AG10803 (cell line): ENCODE measurements at regions not wholly inside any gene's neighbourhood (a gene's known extent, or its start where the extent isn't known, plus 50 kb on each side); places are given as distances from the start of the nearest gene placed in this dataset.
"Not testable (repeated sequence)": the region's sequence is repeated elsewhere in the genome, so short reads cannot be mapped to it uniquely, and the experiment has no call there.

Source experiments
- DNase-seq: peaks from one replicate; pipeline ENCODE4 v3.0.0; 2010; ENCODE audit warnings: low read depth
- H3K4me3 ChIP-seq: 2 replicates; pipeline ENCODE4 v1.5.1; 2011; ENCODE audit warnings: mild to moderate bottlenecking, low read length, control low read depth
- CTCF ChIP-seq: conservative IDR thresholded peaks from 2 replicates; pipeline ENCODE4 v1.5.1; 2011; ENCODE audit warnings: mild to moderate bottlenecking, low read length, control low read depth, inconsistent platforms

- no peak for TF ChIP-seq CTCF
- no peak overlapping the region for H3K4me3 ChIP-seq
- no peak for DNase-seq
Observed at GRCh38 chr6:11934638-11935037, 77.5 kb upstream of the HIVEP1 start.

- not testable (repeated sequence) for H3K4me3 ChIP-seq, DNase-seq
Observed at GRCh38 chr6:11932892-11933291, 79.2 kb upstream of the HIVEP1 start.

GRCh38 chr6:11931296-11932035 lies 80.6 kb upstream of the HIVEP1 start:
- no peak overlapping the region for H3K4me3 ChIP-seq
- no peak for DNase-seq
- no peak for TF ChIP-seq CTCF

DNA sequence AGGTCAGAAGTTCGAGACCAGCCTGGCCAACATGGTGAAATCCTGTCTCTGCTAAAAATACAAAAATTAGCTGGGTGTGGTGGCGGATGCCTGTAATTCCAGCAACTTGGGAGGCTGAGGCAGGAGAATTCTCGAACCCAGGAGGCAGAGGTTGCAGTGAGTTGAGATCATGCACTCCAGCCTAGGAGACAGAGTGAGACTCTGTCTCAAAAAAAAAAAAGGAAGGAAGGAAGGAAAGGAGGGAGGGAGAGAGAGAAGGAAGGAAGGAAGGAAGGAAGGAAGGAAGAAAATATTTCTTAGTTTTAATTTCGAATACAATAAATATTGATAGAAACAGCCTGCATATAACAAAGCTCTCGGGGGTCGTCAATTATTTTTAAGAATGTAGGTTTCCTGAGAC lies 81.3 kb upstream of the HIVEP1 start:
- not testable (repeated sequence) for DNase-seq, H3K4me3 ChIP-seq

GRCh38 chr6:11930240-11930639 lies 81.9 kb upstream of the HIVEP1 start:
- no peak for TF ChIP-seq CTCF
- no peak overlapping the region for H3K4me3 ChIP-seq
- no peak for DNase-seq

DNA sequence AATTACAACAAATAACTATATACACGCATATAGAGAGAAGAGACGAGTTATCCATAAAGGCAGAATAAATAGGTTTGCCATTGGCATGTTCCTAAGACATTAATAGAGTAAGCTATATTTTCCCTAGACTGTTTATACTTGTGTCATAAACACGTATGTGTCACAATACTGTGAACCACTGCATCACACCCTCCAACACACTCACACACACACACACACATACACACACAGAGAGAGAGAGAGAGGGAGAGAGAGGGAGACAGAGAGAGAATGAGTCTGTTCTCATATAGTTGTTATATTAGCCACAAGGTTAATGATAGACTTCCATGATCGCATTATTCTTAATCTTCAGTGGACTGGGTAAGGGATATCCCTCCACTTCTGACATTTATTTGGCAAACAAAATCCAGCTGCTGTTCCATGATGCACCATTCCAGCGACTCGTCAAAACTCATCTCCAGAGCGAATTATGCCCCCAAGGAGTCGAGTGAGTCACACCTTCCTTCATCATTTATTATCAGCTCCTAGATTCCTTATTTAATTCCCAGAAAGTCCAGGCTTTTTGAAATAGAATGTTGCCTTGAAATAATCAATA lies 82.8 kb upstream of the HIVEP1 start:
- no peak for DNase-seq
- TF ChIP-seq CTCF = no peak
- no peak overlapping the region for H3K4me3 ChIP-seq

- TF ChIP-seq CTCF = no peak
- no peak for DNase-seq
Observed at GRCh38 chr6:11926594-11927407, 85.3 kb upstream of the HIVEP1 start.

GRCh38 chr6:11925805-11926204 lies 86.3 kb upstream of the HIVEP1 start:
- no peak for TF ChIP-seq CTCF
- H3K4me3 ChIP-seq = no peak overlapping the region
- no peak for DNase-seq

More at GRCh38 chr6:11926594-11927407, 85.3 kb upstream of the HIVEP1 start:
- H3K4me3 ChIP-seq = no peak overlapping the region
